HEK293 (cell line): ENCODE measurements at regions not wholly inside any gene's neighbourhood (a gene's known extent, or its start where the extent isn't known, plus 50 kb on each side); places are given as distances from the start of the nearest gene placed in this dataset.

ENCODE experiments used
- CTCF ChIA-PET: fragments of 350-600 bp; formaldehyde crosslinking; extraction: SDS; loops from one replicate; lab custom pipeline; 2021; ENCODE audit warnings: antibody characterized with exemption; lab: Yijun Ruan, JAX
- POLR2A ChIA-PET: fragments of 300-600 bp; formaldehyde crosslinking; extraction: SDS; loops from one replicate; lab custom pipeline; 2020; ENCODE audit warnings: antibody characterized with exemption, inconsistent platforms; lab: Yijun Ruan, JAX
- H3K27ac ChIP-seq: fragments of 200-500 bp; sonication (Bioruptor generic); 2 replicates; pipeline ENCODE4 v1.5.1; 2014; ENCODE audit warnings: low read depth, low read length, control low read depth, inconsistent platforms; ENCODE audit errors: extremely low read depth
- H3K36me3 ChIP-seq, 2 experiments: fragments of 200-500 bp in 1 of 2; sonication (Bioruptor generic) in 1 of 2; 1 replicate in 1 of 2; 2 replicates in 1 of 2; pipeline ENCODE4 v1.5.1; 2014 to 2017; ENCODE audit warnings: inconsistent platforms in 2 of 2, low read length in 2 of 2; ENCODE audit not compliant: control insufficient read depth in 2 of 2, insufficient read depth in 1 of 2
- H3K4me1 ChIP-seq: fragments of 200-500 bp; sonication (Bioruptor generic); 2 replicates; pipeline ENCODE4 v1.5.1; 2014; ENCODE audit warnings: mild to moderate bottlenecking, low read length, inconsistent platforms; ENCODE audit not compliant: control insufficient read depth, insufficient read depth
- H3K4me3 ChIP-seq: 2 replicates; pipeline ENCODE4 v1.5.1; 2011; ENCODE audit warnings: low read depth, mild to moderate bottlenecking, control low read depth, low read length, moderate library complexity
- H3K9me3 ChIP-seq: fragments of 200-500 bp; sonication (Bioruptor generic); 2 replicates; pipeline ENCODE4 v1.5.1; 2014; ENCODE audit warnings: low read depth, low read length, inconsistent platforms; ENCODE audit not compliant: control insufficient read depth, insufficient read depth
- EGR2 ChIP-seq: fragments of 450-650 bp; formaldehyde crosslinking; IDR thresholded peaks from 2 replicates; pipeline ENCODE4 v1.5.1; 2016; ENCODE audit warnings: low read depth, missing biosample characterization, missing genetic modification characterization
- HOXC10 ChIP-seq: sonication (generic); formaldehyde crosslinking; IDR thresholded peaks from 2 replicates; pipeline ENCODE4 v1.8.1; 2023; ENCODE audit warnings: mild to moderate bottlenecking, missing genetic modification reagents
- REPIN1 ChIP-seq: fragments of 450-650 bp; formaldehyde crosslinking; IDR thresholded peaks from 2 replicates; pipeline ENCODE4 v1.5.1; 2017; ENCODE audit warnings: missing biosample characterization, missing genetic modification characterization, low read depth
- SETDB1 ChIP-seq: IDR thresholded peaks from one replicate; pipeline ENCODE4 v1.6.1; 2017; ENCODE audit warnings: mild to moderate bottlenecking, low read length, moderate library complexity, mixed read lengths; ENCODE audit not compliant: insufficient read length
- ZBTB1 ChIP-seq: fragments of 450-650 bp; formaldehyde crosslinking; IDR thresholded peaks from 2 replicates; pipeline ENCODE4 v1.5.1; 2016; ENCODE audit warnings: missing biosample characterization, missing genetic modification characterization
- ZBTB7A ChIP-seq: fragments of 450-650 bp; formaldehyde crosslinking; IDR thresholded peaks from 2 replicates; pipeline ENCODE4 v1.5.1; 2016; ENCODE audit warnings: low read depth, missing biosample characterization, missing genetic modification characterization
- ZEB2 ChIP-seq: fragments of 450-650 bp; formaldehyde crosslinking; IDR thresholded peaks from 2 replicates; pipeline ENCODE4 v1.5.1; 2016; ENCODE audit warnings: missing biosample characterization, missing genetic modification characterization
- ZNF157 ChIP-seq: fragments of 450-650 bp; formaldehyde crosslinking; IDR thresholded peaks from 2 replicates; pipeline ENCODE4 v1.5.1; 2016; ENCODE audit warnings: missing biosample characterization, missing genetic modification characterization
- ZNF16 ChIP-seq: fragments of 450-650 bp; formaldehyde crosslinking; IDR thresholded peaks from 2 replicates; pipeline ENCODE4 v1.5.1; 2016; ENCODE audit warnings: low read depth, missing biosample characterization, missing genetic modification characterization
- ZNF248 ChIP-seq: fragments of 450-650 bp; formaldehyde crosslinking; IDR thresholded peaks from 2 replicates; pipeline ENCODE4 v1.5.1; 2017; ENCODE audit warnings: missing biosample characterization, missing genetic modification characterization
- ZNF274 ChIP-seq, 2 experiments: fragments of 200-500 bp in 1 of 2; fragments of 450-650 bp in 1 of 2; sonication (Bioruptor generic) in 1 of 2; formaldehyde crosslinking in 1 of 2; IDR thresholded peaks; 2 replicates each; pipeline versions ENCODE4 v1.5.1 to v1.6.1; 2014 to 2016; ENCODE audit warnings: borderline replicate concordance in 1 of 2, inconsistent platforms in 1 of 2, low read length in 1 of 2, missing biosample characterization in 1 of 2, missing genetic modification characterization in 1 of 2
- ZNF423 ChIP-seq: fragments of 450-650 bp; formaldehyde crosslinking; IDR thresholded peaks from 2 replicates; pipeline ENCODE4 v1.5.1; 2016; ENCODE audit warnings: missing biosample characterization, missing genetic modification characterization
- ZNF473 ChIP-seq: fragments of 450-650 bp; formaldehyde crosslinking; IDR thresholded peaks from 2 replicates; pipeline ENCODE4 v1.5.1; 2017; ENCODE audit warnings: missing biosample characterization, missing genetic modification characterization
- ZNF510 ChIP-seq: fragments of 450-650 bp; formaldehyde crosslinking; IDR thresholded peaks from 2 replicates; pipeline ENCODE4 v1.5.1; 2018; ENCODE audit warnings: mild to moderate bottlenecking, missing genetic modification characterization, missing biosample characterization; ENCODE audit not compliant: insufficient replicate concordance
- ZNF529 ChIP-seq: fragments of 450-650 bp; formaldehyde crosslinking; IDR thresholded peaks from 2 replicates; pipeline ENCODE4 v1.5.1; 2017; ENCODE audit warnings: missing genetic modification characterization, missing biosample characterization; ENCODE audit not compliant: insufficient replicate concordance
- ZNF558 ChIP-seq: fragments of 450-650 bp; formaldehyde crosslinking; IDR thresholded peaks from 2 replicates; pipeline ENCODE4 v1.5.1; 2016; ENCODE audit warnings: missing biosample characterization, missing genetic modification characterization
- ZNF610 ChIP-seq: fragments of 450-650 bp; formaldehyde crosslinking; IDR thresholded peaks from 2 replicates; pipeline ENCODE4 v1.5.1; 2016; ENCODE audit warnings: missing biosample characterization, missing genetic modification characterization, borderline replicate concordance
- ZNF658 ChIP-seq: fragments of 450-650 bp; formaldehyde crosslinking; IDR thresholded peaks from 2 replicates; pipeline ENCODE4; 2016; ENCODE audit warnings: missing biosample characterization, missing genetic modification characterization
- ZNF664 ChIP-seq: fragments of 450-650 bp; formaldehyde crosslinking; IDR thresholded peaks from 2 replicates; pipeline ENCODE4 v1.5.1; 2016; ENCODE audit warnings: missing biosample characterization, missing genetic modification characterization
- ZNF777 ChIP-seq: fragments of 450-650 bp; formaldehyde crosslinking; IDR thresholded peaks from 2 replicates; pipeline ENCODE4 v1.5.1; 2017; ENCODE audit warnings: missing biosample characterization, missing genetic modification characterization, borderline replicate concordance
- TF ChIP-seq, protein P1 (sequence below): fragments of 450-650 bp; formaldehyde crosslinking; IDR thresholded peaks from 2 replicates; pipeline ENCODE4 v1.5.1; 2016; ENCODE audit warnings: missing biosample characterization, missing genetic modification characterization
- TF ChIP-seq, protein P2 (sequence below): fragments of 450-650 bp; formaldehyde crosslinking; IDR thresholded peaks from 2 replicates; pipeline ENCODE4 v1.5.1; 2016; ENCODE audit warnings: missing biosample characterization, missing genetic modification characterization
- TF ChIP-seq, protein P3 (sequence below): fragments of 450-650 bp; formaldehyde crosslinking; IDR thresholded peaks from 2 replicates; pipeline ENCODE4 v1.5.1; 2017; ENCODE audit warnings: missing biosample characterization, missing genetic modification characterization
- TF ChIP-seq, protein P4 (sequence below): fragments of 450-650 bp; formaldehyde crosslinking; optimal IDR thresholded peaks from 2 replicates; pipeline ENCODE3; 2016; ENCODE audit warnings: missing biosample characterization, mild to moderate bottlenecking, missing genetic modification characterization

DNA sequence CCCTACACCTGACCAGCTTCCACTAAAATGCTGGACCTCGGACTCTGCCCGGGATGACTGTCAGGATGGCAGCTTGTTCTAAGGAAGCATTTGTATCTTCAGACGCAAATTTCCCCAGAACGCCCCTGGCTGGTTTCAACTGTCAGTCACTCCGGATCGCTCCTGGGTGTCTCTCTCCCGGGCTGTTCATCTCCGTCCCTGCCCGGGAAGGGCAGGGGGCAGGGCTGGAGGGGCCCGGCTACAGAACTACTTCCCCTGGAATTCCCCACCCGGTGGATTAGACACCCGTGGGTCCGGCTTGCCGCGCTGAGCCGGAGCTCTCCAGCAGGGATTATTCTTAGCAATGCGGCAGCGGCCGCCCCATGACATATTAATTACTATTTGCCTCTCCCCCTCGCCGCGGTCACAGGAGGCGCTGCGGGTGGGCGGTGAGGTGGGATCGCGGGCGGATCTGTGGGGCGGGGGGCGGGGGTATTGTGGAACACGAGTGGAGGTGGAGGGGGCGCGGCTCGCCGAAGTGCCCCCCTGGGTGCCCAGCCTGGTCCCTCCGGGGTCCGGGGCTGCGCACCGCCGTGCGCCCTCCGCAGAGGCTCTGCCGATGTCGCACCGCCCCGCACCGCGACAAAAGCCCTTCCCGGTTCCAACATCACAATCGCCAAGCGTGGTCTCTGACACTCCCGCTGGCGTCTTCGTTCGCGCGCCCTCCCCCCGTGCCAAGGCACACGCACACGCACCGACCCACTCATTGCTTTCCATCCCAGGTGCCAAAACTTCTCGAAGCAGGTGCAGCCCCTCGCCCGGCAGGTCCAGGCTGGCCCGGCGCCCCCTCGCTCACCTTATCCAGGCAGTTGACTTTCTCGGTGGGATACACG lies 276.1 kb upstream of the NEBL start (continued):
- TF ChIP-seq, protein P1, sequence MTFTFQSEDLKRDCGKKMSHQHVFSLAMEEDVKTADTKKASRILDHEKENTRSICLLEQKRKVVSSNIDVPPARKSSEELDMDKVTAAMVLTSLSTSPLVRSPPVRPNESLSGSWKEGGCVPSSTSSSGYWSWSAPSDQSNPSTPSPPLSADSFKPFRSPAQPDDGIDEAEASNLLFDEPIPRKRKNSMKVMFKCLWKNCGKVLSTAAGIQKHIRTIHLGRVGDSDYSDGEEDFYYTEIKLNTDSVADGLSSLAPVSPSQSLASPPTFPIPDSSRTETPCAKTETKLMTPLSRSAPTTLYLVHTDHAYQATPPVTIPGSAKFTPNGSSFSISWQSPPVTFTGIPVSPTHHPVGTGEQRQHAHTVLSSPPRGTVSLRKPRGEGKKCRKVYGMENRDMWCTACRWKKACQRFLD (tag by site-specific recombination) = no peak
- TF ChIP-seq, protein P2, sequence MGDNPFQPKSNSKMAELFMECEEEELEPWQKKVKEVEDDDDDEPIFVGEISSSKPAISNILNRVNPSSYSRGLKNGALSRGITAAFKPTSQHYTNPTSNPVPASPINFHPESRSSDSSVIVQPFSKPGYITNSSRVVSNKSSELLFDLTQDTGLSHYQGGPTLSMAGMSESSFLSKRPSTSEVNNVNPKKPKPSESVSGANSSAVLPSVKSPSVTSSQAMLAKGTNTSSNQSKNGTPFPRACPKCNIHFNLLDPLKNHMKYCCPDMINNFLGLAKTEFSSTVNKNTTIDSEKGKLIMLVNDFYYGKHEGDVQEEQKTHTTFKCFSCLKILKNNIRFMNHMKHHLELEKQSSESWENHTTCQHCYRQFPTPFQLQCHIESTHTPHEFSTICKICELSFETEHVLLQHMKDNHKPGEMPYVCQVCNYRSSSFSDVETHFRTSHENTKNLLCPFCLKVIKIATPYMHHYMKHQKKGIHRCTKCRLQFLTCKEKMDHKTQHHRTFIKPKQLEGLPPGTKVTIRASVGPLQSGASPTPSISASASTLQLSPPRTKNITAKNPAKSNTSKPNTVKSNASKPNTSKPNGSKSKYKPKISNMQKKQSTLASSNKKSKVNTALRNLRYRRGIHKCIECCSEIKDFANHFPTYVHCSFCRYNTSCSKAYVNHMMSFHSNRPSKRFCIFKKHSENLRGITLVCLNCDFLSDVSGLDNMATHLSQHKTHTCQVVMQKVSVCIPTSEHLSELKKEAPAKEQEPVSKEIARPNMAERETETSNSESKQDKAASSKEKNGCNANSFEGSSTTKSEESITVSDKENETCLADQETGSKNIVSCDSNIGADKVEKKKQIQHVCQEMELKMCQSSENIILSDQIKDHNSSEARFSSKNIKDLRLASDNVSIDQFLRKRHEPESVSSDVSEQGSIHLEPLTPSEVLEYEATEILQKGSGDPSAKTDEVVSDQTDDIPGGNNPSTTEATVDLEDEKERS (tag by site-specific recombination) = no peak
- TF ChIP-seq EGR2 (tag by site-specific recombination) = peak; percentile 68
- no peak for TF ChIP-seq ZNF558 (tag by site-specific recombination)
- peak; percentile 71 for TF ChIP-seq ZNF423 (tag by site-specific recombination)
- no peak for TF ChIP-seq ZNF16
- TF ChIP-seq ZEB2 (tag by site-specific recombination) = peak; percentile 85
- peak; percentile 51; the same call in 1 of the 2 replicates for TF ChIP-seq ZBTB1
- TF ChIP-seq, all 188 proteins: peak for 33

DNA sequence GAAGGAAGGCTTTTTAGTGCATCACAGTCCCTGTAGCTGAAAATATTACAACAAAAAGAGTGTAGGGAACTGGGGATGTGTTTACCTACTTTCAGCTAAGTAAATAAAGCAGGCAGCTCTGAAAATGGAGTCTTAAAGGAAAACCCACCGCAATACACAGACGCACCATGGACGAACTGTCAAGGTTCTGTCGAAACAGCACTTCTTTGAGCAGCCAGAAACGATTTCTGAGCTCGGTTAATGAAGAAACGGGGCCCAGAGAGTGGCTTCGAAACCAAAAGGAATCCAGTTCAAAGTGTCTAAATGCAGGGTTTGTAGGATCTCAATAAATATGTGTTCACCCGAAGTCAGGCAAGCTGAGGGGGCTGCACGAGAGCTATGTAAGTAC lies 275.4 kb upstream of the NEBL start:
- TF ChIP-seq ZNF664 (tag by site-specific recombination) (peak; percentile 70), ZNF658 (tag by site-specific recombination) (no peak)
- TF ChIP-seq, all 188 proteins: peak for 1
- peak overlapping the region; percentile 77 for H3K4me3 ChIP-seq
- no peaks in the 10 kb centered on the region for H3K36me3 ChIP-seq
- H3K27ac ChIP-seq = peak overlapping the region; percentile 8; the same call in 1 of the 2 replicates
- CTCF ChIA-PET = interaction anchor here (0.6 to 2.1 kb wide), 6 partner anchors 9 to 1158 kb away, joined by 3 to 9 read pairs (median 4); no protein-coding TSS in a partner anchor
- POLR2A ChIA-PET = interaction anchor here (0.6 to 0.7 kb wide), 3 partner anchors 107 to 830 kb away, joined by 3 to 4 read pairs (median 3); no protein-coding TSS in a partner anchor
- H3K4me1 ChIP-seq = peaks cover 3% of the 10 kb centered on the region
- H3K9me3 ChIP-seq = no peaks in the 10 kb centered on the region

DNA sequence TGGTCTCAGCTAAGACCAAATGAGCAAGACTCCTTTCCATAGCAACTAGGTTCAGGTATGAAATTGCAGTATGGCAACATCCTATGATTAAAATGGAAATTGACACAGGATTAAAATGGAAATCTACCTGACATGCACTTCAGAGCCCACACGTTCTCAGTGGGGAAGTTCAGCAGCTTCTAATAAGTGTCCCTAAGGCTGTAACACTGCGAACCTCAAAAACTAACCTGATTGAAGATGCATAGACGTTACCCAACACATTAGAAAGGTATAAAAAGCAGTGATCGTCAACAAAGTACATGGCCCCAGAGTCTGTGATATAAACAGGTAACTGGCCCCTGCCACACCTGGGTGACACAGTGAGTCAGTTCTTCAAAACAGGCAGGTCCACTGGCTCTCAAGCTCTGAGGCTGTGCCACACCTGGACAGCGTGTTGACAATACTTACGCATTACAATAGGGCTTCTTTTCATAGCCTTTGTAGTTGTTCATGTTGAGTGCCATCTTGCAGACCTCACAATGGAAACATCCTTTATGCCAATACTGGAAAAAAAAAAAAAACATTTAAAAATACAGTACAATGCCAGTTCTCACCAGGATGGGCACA lies 274.9 kb upstream of the NEBL start:
- no peak overlapping the region for H3K4me3 ChIP-seq
- H3K27ac ChIP-seq = no peak overlapping the region
- peaks cover 6% of the 10 kb centered on the region for H3K4me1 ChIP-seq
- ChIA-PET POLR2A (interaction anchor here (0.6 to 0.7 kb wide), 2 partner anchors 108 to 830 kb away, joined by 3 read pairs; no protein-coding TSS in a partner anchor), CTCF (interaction anchor here (0.6 to 2.1 kb wide), 6 partner anchors 9 to 1158 kb away, joined by 3 to 9 read pairs (median 4); no protein-coding TSS in a partner anchor)
- no peaks in the 10 kb centered on the region for H3K36me3 ChIP-seq
- H3K9me3 ChIP-seq = no peaks in the 10 kb centered on the region
- no peak for TF ChIP-seq REPIN1 (tag by site-specific recombination)
- no peak for TF ChIP-seq ZNF274 (IDR thresholded peaks at IDR 0.05; ENCODE audit: low read length)
- TF ChIP-seq ZNF274 (tag by site-specific recombination; IDR thresholded peaks at IDR 0.05; ENCODE audit: borderline replicate concordance) = no peak
- no peak for TF ChIP-seq ZNF529
- no peak for TF ChIP-seq SETDB1
- no peak for TF ChIP-seq ZNF610 (tag by site-specific recombination)
- TF ChIP-seq ZBTB7A (tag by site-specific recombination) = no peak
- TF ChIP-seq, protein P3, sequence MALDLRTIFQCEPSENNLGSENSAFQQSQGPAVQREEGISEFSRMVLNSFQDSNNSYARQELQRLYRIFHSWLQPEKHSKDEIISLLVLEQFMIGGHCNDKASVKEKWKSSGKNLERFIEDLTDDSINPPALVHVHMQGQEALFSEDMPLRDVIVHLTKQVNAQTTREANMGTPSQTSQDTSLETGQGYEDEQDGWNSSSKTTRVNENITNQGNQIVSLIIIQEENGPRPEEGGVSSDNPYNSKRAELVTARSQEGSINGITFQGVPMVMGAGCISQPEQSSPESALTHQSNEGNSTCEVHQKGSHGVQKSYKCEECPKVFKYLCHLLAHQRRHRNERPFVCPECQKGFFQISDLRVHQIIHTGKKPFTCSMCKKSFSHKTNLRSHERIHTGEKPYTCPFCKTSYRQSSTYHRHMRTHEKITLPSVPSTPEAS (tag by site-specific recombination) = no peak
- no peak for TF ChIP-seq HOXC10
- no peak for TF ChIP-seq ZNF777 (tag by site-specific recombination)
- TF ChIP-seq ZNF157 (tag by site-specific recombination) = no peak
- no peak for TF ChIP-seq ZNF248 (tag by site-specific recombination)
- no peak for TF ChIP-seq ZNF423 (tag by site-specific recombination)
- TF ChIP-seq, protein P4, sequence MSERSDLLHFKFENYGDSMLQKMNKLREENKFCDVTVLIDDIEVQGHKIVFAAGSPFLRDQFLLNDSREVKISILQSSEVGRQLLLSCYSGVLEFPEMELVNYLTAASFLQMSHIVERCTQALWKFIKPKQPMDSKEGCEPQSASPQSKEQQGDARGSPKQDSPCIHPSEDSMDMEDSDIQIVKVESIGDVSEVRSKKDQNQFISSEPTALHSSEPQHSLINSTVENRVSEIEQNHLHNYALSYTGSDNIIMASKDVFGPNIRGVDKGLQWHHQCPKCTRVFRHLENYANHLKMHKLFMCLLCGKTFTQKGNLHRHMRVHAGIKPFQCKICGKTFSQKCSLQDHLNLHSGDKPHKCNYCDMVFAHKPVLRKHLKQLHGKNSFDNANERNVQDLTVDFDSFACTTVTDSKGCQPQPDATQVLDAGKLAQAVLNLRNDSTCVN = no peak
- TF ChIP-seq ZNF473 = no peak
- TF ChIP-seq ZNF510 (tag by site-specific recombination) = no peak
